GM19023 (cell line): ENCODE measurements at regions not wholly inside any gene's neighbourhood (a gene's known extent, or its start where the extent isn't known, plus 50 kb on each side); places are given as distances from the start of the nearest gene placed in this dataset.
"Not testable (repeated sequence)": the region's sequence is repeated elsewhere in the genome, so short reads cannot be mapped to it uniquely, and the experiment has no call there.

Experiments used
- ATAC-seq: cut with Tn5 transposase; IDR thresholded peaks from one replicate; pipeline ENCODE4 v1.9.1; 2021; ENCODE audit warnings: mild to moderate bottlenecking, moderate library complexity; ENCODE audit not compliant: unreplicated experiment

DNA sequence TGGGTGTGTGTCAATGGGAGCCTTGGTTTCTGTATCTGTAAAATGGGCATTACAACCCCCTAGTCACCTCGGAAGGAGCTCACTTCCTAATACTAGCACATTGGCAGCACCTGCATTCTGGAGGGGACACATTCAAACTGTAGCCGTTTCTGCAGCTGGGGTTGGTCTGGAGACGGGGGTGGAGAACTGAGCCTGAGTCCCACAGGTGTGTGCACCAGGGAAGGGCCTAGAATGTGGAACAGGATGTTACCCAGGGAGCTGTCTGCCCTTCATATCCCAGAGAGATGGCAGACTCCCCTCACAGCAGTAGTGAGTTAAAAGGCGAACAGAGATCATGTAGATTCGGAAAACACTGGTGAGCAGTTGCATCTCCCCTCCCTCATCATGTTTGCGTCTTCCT lies 272.8 kb upstream of the ZNF32 start:
- ATAC-seq = no peak

DNA sequence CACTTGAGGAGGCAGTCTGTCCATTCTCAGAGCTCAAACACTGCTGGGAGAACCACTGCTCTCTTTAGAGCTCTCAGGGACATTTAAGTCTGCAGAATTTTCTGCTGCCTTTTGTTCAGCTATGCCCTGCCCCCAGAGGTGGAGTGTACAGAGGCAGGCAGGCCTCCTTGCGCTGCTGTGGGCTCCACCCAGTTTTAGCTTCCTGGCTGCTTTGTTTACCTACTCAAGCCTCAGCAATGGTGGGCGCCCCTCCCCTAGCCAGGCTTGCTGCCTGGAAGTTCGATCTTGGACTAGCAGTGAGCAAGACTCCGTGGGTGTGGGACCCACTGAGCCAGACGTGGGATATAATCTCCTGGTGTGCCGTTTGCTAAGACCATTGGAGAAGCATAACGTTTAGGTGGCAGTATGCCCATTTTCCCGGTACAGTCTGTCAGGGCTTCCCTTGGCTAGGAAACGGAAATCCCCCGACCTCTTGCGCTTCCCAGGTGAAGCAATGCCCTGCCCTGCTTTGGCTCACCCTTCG lies 271.6 kb upstream of the ZNF32 start:
- ATAC-seq = not testable (repeated sequence)

GRCh38 chr10:43913676-43914235 lies 265.1 kb upstream of the ZNF32 start:
- no peak for ATAC-seq

GRCh38 chr10:43912469-43912868 lies 263.8 kb upstream of the ZNF32 start:
- no peak for ATAC-seq

- ATAC-seq = no peak
These were observed 257.8 kb upstream of the ZNF32 start for GRCh38 chr10:43906490-43906889.

- ATAC-seq = no peak
These were observed 257.0 kb upstream of the ZNF32 start for GRCh38 chr10:43905512-43906236.

DNA sequence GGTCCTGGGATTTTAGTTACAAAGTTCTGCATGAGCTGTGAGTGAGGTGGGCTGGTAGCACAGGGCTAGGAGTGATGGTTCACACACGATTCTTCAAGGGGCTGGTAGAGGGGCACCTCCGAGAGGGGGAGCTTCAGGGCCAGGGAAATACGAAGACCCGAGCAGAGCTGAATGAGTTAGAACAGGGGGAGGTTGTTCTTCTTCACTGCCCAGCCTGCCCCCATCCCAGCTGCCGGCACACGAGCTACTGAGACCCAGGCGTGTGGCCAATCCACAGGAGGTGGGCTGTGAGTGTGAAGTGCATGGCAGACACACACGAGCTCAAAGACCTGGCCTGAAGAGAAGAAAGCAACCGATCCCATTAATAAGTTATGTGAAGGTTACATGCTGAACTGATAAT lies 256.2 kb upstream of the ZNF32 start:
- ATAC-seq = no peak

DNA sequence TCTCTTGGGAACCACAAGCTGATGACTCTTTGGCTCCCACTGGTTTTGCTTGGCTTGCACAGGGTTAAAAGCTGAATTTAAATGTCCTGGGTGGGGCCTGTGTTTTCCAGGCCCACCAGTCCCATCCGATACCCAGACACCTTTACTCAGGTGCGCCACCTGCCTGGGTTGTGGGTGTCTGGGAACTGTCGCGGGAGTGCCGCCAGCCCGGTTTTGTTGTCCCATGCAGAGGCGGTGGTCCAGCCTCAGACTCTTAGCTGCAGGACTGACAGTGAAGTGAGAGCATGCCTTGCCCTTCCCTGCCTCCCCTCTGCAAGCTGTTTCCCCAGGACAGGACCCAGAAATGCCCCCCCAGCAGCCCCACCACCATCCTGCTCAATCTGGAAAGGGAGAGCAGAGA lies 255.6 kb upstream of the ZNF32 start:
- no peak for ATAC-seq

GRCh38 chr10:43903451-43903850 lies 254.8 kb upstream of the ZNF32 start:
- no peak for ATAC-seq

- no peak for ATAC-seq
These were observed 254.2 kb upstream of the ZNF32 start for GRCh38 chr10:43902842-43903241.

- ATAC-seq = no peak
These were observed 253.2 kb upstream of the ZNF32 start for GRCh38 chr10:43901744-43902504.

GRCh38 chr10:43901302-43901701 lies 252.6 kb upstream of the ZNF32 start:
- no peak for ATAC-seq

- no peak for ATAC-seq
These were observed 251.9 kb upstream of the ZNF32 start for GRCh38 chr10:43900571-43900970.

- no peak for ATAC-seq
These were observed 250.7 kb upstream of the ZNF32 start for GRCh38 chr10:43899224-43899959.

DNA sequence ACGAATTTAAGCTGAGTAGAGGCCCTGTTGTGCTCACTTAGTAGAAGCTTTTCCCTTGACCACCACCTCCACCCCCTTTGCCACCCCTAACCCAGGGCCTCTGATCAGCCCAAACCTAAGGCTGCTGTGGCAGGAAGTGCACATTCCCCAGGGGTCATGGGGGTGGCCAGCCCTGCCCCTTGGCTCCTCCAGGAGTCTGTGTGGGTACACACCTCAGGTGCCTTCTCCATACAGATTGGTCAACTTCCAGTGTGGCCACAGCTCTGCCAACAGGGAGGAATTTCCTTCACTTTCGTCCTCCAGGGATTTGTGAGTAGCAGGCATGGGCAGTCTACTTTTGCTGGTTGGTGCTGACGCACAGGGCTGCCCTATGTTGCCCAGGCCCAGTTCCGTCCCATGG lies 249.9 kb upstream of the ZNF32 start:
- ATAC-seq = no peak

GRCh38 chr10:43897765-43898419 lies 249.2 kb upstream of the ZNF32 start:
- no peak for ATAC-seq

GRCh38 chr10:43892062-43892770 lies 243.5 kb upstream of the ZNF32 start:
- ATAC-seq = no peak

GRCh38 chr10:43891241-43891640 lies 242.6 kb upstream of the ZNF32 start:
- ATAC-seq = no peak

GRCh38 chr10:43890124-43890523 lies 241.4 kb upstream of the ZNF32 start:
- ATAC-seq = no peak

DNA sequence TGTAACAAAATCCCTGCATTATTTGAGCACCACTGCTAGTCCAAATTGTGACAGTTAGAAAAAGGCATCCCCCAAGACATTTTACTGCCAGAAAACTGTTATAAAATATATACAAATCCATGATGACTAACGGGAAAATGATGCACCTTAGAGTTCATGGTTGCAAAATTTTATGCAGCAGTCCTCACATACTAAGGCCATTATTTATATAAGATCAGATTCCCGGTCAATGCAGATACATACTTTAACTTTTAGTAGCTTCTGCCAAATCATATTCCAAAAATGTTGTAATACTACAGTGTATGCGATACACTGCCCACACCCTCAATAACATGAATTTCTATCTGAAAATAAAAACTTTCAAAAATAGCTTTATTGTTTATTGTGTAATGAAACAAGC lies 239.9 kb upstream of the ZNF32 start:
- ATAC-seq = no peak
